DND-41 (cell line): ENCODE measurements at regions not wholly inside any gene's neighbourhood (a gene's known extent, or its start where the extent isn't known, plus 50 kb on each side); places are given as distances from the start of the nearest gene placed in this dataset.

Experiments used
- ATAC-seq: fragments of 200-7000 bp; cut with Tn5 transposase; 3 replicates; pipeline ENCODE4 v1.9.1; 2021; ENCODE audit warnings: low read depth; ENCODE audit not compliant: insufficient read depth
- DNase-seq: peaks from one replicate; pipeline ENCODE4 v3.0.0-alpha.2; 2020
- H2AFZ ChIP-seq: 2 replicates; pipeline ENCODE4 v1.6.0; 2012; ENCODE audit warnings: low read depth, low read length
- H3K27ac ChIP-seq: 2 replicates; pipeline ENCODE4 v1.5.1; 2012; ENCODE audit warnings: low read length, inconsistent platforms
- H3K27me3 ChIP-seq: fragments of 200-600 bp; sonication (generic); 2 replicates; pipeline ENCODE4 v1.6.0; 2012; ENCODE audit warnings: low read length, mild to moderate bottlenecking, inconsistent platforms; ENCODE audit not compliant: insufficient read depth, poor library complexity
- H3K36me3 ChIP-seq: 2 replicates; pipeline ENCODE4 v1.5.1; 2012; ENCODE audit warnings: low read length, inconsistent platforms; ENCODE audit not compliant: insufficient read depth
- H3K4me1 ChIP-seq: 2 replicates; pipeline ENCODE4 v1.5.1; 2012; ENCODE audit warnings: mild to moderate bottlenecking, low read length; ENCODE audit not compliant: insufficient read depth
- H3K4me2 ChIP-seq: 2 replicates; pipeline ENCODE4 v1.6.0; 2012; ENCODE audit warnings: mild to moderate bottlenecking, moderate library complexity, low read length, inconsistent platforms; ENCODE audit not compliant: insufficient read depth
- H3K4me3 ChIP-seq, 2 experiments: fragments of 200-600 bp in 1 of 2; shearing (Covaris generic) in 1 of 2; 2 replicates each; pipeline ENCODE4 v1.5.1; 2012 to 2016; ENCODE audit warnings: inconsistent platforms in 2 of 2, low read length in 2 of 2, mild to moderate bottlenecking in 2 of 2, low read depth in 1 of 2, moderate library complexity in 1 of 2
- H3K79me2 ChIP-seq: 2 replicates; pipeline ENCODE4 v1.6.0; 2012; ENCODE audit warnings: low read length, inconsistent platforms; ENCODE audit not compliant: insufficient read depth
- H3K9ac ChIP-seq: 2 replicates; pipeline ENCODE4 v1.6.0; 2012; ENCODE audit warnings: low read depth, mild to moderate bottlenecking, inconsistent platforms, low read length, moderate library complexity
- H3K9me3 ChIP-seq: 2 replicates; pipeline ENCODE4 v1.5.1; 2012; ENCODE audit warnings: low read length, moderate library complexity, mild to moderate bottlenecking, inconsistent platforms; ENCODE audit not compliant: insufficient read depth, severe bottlenecking
- H4K20me1 ChIP-seq: 2 replicates; pipeline ENCODE4 v1.6.0; 2012; ENCODE audit warnings: low read length; ENCODE audit not compliant: insufficient read depth
- EZH2 ChIP-seq: IDR thresholded peaks from 3 replicates; pipeline ENCODE4 v1.6.1; 2012; ENCODE audit warnings: borderline replicate concordance, low read depth, mild to moderate bottlenecking, moderate library complexity, low read length, inconsistent platforms; ENCODE audit not compliant: severe bottlenecking
- TF ChIP-seq, protein P1 (sequence below): IDR thresholded peaks from 2 replicates; pipeline ENCODE4 v1.5.1; 2012; ENCODE audit warnings: borderline replicate concordance, low read length, moderate library complexity, mild to moderate bottlenecking; ENCODE audit not compliant: poor library complexity, severe bottlenecking; ENCODE audit errors: extremely low read depth

DNA sequence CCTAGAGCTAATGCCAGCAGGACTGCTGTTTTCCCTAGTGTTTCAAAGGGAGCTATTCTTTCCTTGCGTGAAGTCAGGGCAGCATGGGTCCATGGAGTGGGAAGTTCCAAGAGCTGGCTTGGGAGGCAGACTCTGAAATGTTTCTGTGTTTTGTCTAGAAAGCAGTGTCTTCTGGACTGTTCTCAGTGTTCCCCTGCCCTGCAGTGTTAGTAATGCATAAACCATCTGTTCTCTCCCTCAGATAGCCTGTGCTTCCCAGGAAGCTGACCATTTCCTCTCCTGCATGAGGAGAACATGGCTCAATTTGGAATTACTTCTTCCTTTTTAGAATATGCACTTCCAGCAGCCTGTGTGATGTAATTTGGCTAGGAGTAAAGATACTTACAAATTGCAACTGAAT lies 116.7 kb upstream of the CXCL13 start:
- H3K27me3 ChIP-seq = peaks cover 5% of the 10 kb centered on the region
- H3K4me3 ChIP-seq = no peak overlapping the region
- no peaks in the 10 kb centered on the region for H3K36me3 ChIP-seq
- DNase-seq (no peak), ATAC-seq (no peak)
- H3K4me1 ChIP-seq = no peaks in the 10 kb centered on the region
- H3K79me2 ChIP-seq = no peaks in the 10 kb centered on the region
- no peak overlapping the region for H3K9ac ChIP-seq
- TF ChIP-seq, protein P1, sequence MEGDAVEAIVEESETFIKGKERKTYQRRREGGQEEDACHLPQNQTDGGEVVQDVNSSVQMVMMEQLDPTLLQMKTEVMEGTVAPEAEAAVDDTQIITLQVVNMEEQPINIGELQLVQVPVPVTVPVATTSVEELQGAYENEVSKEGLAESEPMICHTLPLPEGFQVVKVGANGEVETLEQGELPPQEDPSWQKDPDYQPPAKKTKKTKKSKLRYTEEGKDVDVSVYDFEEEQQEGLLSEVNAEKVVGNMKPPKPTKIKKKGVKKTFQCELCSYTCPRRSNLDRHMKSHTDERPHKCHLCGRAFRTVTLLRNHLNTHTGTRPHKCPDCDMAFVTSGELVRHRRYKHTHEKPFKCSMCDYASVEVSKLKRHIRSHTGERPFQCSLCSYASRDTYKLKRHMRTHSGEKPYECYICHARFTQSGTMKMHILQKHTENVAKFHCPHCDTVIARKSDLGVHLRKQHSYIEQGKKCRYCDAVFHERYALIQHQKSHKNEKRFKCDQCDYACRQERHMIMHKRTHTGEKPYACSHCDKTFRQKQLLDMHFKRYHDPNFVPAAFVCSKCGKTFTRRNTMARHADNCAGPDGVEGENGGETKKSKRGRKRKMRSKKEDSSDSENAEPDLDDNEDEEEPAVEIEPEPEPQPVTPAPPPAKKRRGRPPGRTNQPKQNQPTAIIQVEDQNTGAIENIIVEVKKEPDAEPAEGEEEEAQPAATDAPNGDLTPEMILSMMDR = no peak
- TF ChIP-seq EZH2 = no peak
- no peak overlapping the region for H2AFZ ChIP-seq
- no peak overlapping the region for H3K4me2 ChIP-seq
- H4K20me1 ChIP-seq = no peaks in the 10 kb centered on the region
- H3K9me3 ChIP-seq = no peaks in the 10 kb centered on the region
- no peak overlapping the region for H3K27ac ChIP-seq

DNA sequence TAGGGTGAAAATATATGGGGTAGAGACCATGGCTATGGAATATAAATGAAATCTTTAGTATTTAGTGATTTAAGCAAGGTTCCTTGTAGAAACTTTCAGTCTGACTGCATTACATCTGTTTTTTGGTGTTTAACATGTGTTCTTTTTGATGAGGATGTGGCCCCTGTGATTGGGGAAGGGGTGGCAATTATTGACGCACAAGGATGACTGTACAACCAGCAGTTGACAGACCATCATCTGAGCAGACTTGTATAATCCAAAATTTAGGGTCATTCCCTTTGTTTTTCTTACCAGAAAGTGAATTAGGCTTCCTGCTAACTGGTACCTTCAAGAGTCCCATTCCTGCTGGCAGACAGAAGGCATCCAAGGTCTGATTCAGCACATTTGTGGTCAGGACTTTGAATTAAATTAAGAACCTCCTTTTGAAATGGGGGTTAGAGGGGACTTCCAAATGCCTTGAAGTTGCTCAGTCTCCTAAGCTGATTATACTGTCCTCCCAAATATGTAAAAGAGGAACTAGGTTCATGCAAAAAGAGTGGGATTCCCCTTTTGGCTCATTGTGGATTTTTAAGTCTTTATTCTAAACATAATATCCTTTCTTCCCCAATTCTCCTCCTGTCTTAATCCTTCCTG lies 112.4 kb upstream of the CXCL13 start:
- no peak overlapping the region for H2AFZ ChIP-seq
- H4K20me1 ChIP-seq = no peaks in the 10 kb centered on the region
- no peaks in the 10 kb centered on the region for H3K9me3 ChIP-seq
- no peak overlapping the region for H3K27ac ChIP-seq
- no peak overlapping the region for H3K4me2 ChIP-seq
- no peaks in the 10 kb centered on the region for H3K79me2 ChIP-seq
- H3K36me3 ChIP-seq = no peaks in the 10 kb centered on the region
- no peaks in the 10 kb centered on the region for H3K27me3 ChIP-seq
- H3K4me1 ChIP-seq = no peaks in the 10 kb centered on the region
- DNase-seq = no peak
- H3K9ac ChIP-seq = no peak overlapping the region
- no peak for ATAC-seq
- TF ChIP-seq, protein P1 = no peak
- no peak for TF ChIP-seq EZH2
- no peak overlapping the region for H3K4me3 ChIP-seq

DNA sequence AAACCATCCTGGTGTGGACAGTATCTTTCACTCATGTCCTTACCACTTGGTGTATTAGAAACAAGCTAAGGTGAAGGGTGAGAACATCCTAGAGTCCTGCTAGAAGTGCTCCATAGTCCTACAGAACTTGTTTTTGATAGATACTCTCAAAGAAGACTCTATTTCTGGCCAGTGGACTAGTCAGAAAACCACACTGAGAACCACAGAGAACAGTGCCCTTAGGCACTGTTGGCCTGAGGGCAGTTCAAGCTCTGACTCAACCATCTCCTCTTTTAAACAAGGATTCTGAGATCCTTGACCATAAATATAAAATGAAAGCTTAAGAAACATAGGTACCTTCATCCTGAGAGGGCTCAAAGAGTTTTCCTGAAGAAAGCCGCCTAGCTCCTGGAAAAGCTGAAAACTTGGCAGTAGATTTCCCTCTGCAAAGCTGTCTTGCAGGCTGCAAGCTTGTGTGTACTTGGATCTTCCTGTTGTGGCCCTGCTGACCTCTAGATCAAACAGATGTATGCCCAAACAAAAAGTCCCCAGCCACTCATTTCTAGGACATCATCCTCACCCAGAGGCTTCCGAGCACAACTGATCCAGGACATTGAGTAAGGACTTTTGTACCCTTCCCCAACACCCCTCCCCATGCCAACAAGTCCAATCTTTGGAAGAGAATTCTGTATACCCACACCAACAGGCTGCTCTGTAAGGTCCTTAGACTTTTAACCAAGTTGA lies 111.6 kb upstream of the CXCL13 start:
- Histone ChIP-seq H2AFZ (no peak overlapping the region), H3K9ac (no peak overlapping the region), H3K9me3 (no peaks in the 10 kb centered on the region), H3K79me2 (no peaks in the 10 kb centered on the region), H3K36me3 (no peaks in the 10 kb centered on the region), H3K4me3 (no peak overlapping the region), H3K27me3 (no peaks in the 10 kb centered on the region), H3K27ac (no peak overlapping the region), H4K20me1 (no peaks in the 10 kb centered on the region), H3K4me1 (no peaks in the 10 kb centered on the region), H3K4me2 (no peak overlapping the region)
- DNase-seq (no peak), ATAC-seq (no peak)
- TF ChIP-seq, protein P1 = no peak
- no peak for TF ChIP-seq EZH2
